GM12874 (cell line): ENCODE measurements at regions not wholly inside any gene's neighbourhood (a gene's known extent, or its start where the extent isn't known, plus 50 kb on each side); places are given as distances from the start of the nearest gene placed in this dataset.

ENCODE experiments used
- CTCF ChIP-seq: IDR thresholded peaks from 2 replicates; pipeline ENCODE4 v1.5.1; 2011; ENCODE audit warnings: low read depth, mild to moderate bottlenecking, control low read depth, low read length, moderate library complexity; ENCODE audit not compliant: insufficient read depth

GRCh38 chr9:717722-718121, 123.8 kb upstream of the DMRT1 start:
- no peak for TF ChIP-seq CTCF

- TF ChIP-seq CTCF: no peak
Observed at GRCh38 chr9:720239-720881, 121.1 kb upstream of the DMRT1 start.

- TF ChIP-seq CTCF: no peak
Observed at GRCh38 chr9:722388-722980, 119.0 kb upstream of the DMRT1 start.

- TF ChIP-seq CTCF: no peak
Observed at GRCh38 chr9:726005-726404, 115.5 kb upstream of the DMRT1 start.

- no peak for TF ChIP-seq CTCF
Observed at GRCh38 chr9:727767-728166, 113.7 kb upstream of the DMRT1 start.

- no peak for TF ChIP-seq CTCF
Observed at GRCh38 chr9:728535-728934, 113.0 kb upstream of the DMRT1 start.

- TF ChIP-seq CTCF: no peak
Observed at GRCh38 chr9:731474-731873, 110.0 kb upstream of the DMRT1 start.
